ENCODE measurements at regions not wholly inside any gene's neighbourhood (a gene's known extent, or its start where the extent isn't known, plus 50 kb on each side); places are given as distances from the start of the nearest gene placed in this dataset.

- H4K20me1 ChIP-seq (ENCODE audit: insufficient read depth, low read length): no peaks in the 10 kb centered on the region
- no peaks in the 10 kb centered on the region for H3K27me3 ChIP-seq (ENCODE audit: insufficient read depth, low read length)
- no peak overlapping the region for H2AFZ ChIP-seq (ENCODE audit: low read length)
- H3K4me1 ChIP-seq (ENCODE audit: insufficient read depth, low read length, severe bottlenecking): no peaks in the 10 kb centered on the region
- H3K79me2 ChIP-seq (ENCODE audit: insufficient read depth, low read length): no peaks in the 10 kb centered on the region
- H3F3A ChIP-seq (ENCODE audit: insufficient read depth, low read length): no peaks in the 10 kb centered on the region
- H3K9ac ChIP-seq (ENCODE audit: low read length): no peak overlapping the region
- H3K4me2 ChIP-seq (ENCODE audit: low read length): no peak overlapping the region
- H3K4me3 ChIP-seq (ENCODE audit: low read depth, low read length, poor library complexity, severe bottlenecking): no peak overlapping the region
- no peaks in the 10 kb centered on the region for H3K36me3 ChIP-seq (ENCODE audit: insufficient read depth, low read length)
- no peaks in the 10 kb centered on the region for H3K9me2 ChIP-seq (ENCODE audit: low read depth, low read length)
- TF ChIP-seq CTCF (IDR thresholded peaks at IDR 0.05; ENCODE audit: low read length) (no peak), EZH2 (IDR thresholded peaks at IDR 0.05; ENCODE audit: borderline replicate concordance, low read length) (no peak)
- H3K27ac ChIP-seq (ENCODE audit: low read depth, low read length, poor library complexity, severe bottlenecking): no peak overlapping the region
- H3K9me3 ChIP-seq (ENCODE audit: low read length): no peaks in the 10 kb centered on the region
These were observed 108.4 kb upstream of the ZMIZ1 start for GRCh38 chr10:78960316-78960800.

- Histone ChIP-seq H3K79me2 (ENCODE audit: insufficient read depth, low read length) (no peaks in the 10 kb centered on the region), H3K36me3 (ENCODE audit: insufficient read depth, low read length) (no peaks in the 10 kb centered on the region), H3K9me2 (ENCODE audit: low read depth, low read length) (no peaks in the 10 kb centered on the region), H3K9ac (ENCODE audit: low read length) (no peak overlapping the region), H3K4me1 (ENCODE audit: insufficient read depth, low read length, severe bottlenecking) (no peaks in the 10 kb centered on the region), H3K4me2 (ENCODE audit: low read length) (no peak overlapping the region), H2AFZ (ENCODE audit: low read length) (no peak overlapping the region), H3K9me3 (ENCODE audit: low read length) (no peaks in the 10 kb centered on the region), H3K4me3 (ENCODE audit: low read depth, low read length, poor library complexity, severe bottlenecking) (no peak overlapping the region), H4K20me1 (ENCODE audit: insufficient read depth, low read length) (no peaks in the 10 kb centered on the region), H3F3A (ENCODE audit: insufficient read depth, low read length) (no peaks in the 10 kb centered on the region), H3K27ac (ENCODE audit: low read depth, low read length, poor library complexity, severe bottlenecking) (no peak overlapping the region), H3K27me3 (ENCODE audit: insufficient read depth, low read length) (no peaks in the 10 kb centered on the region)
- no peak for TF ChIP-seq CTCF (IDR thresholded peaks at IDR 0.05; ENCODE audit: low read length)
- TF ChIP-seq EZH2 (IDR thresholded peaks at IDR 0.05; ENCODE audit: borderline replicate concordance, low read length): no peak
These were observed 107.0 kb upstream of the ZMIZ1 start for GRCh38 chr10:78961760-78962159.

- no peak overlapping the region for H3K9ac ChIP-seq (ENCODE audit: low read length)
- H3K27ac ChIP-seq (ENCODE audit: low read depth, low read length, poor library complexity, severe bottlenecking): no peak overlapping the region
These were observed 105.4 kb upstream of the ZMIZ1 start for GRCh38 chr10:78963074-78964034.

More at GRCh38 chr10:78963074-78964034, 105.4 kb upstream of the ZMIZ1 start:
- H4K20me1 ChIP-seq (ENCODE audit: insufficient read depth, low read length): no peaks in the 10 kb centered on the region
- TF ChIP-seq EZH2 (IDR thresholded peaks at IDR 0.05; ENCODE audit: borderline replicate concordance, low read length) (no peak), CTCF (IDR thresholded peaks at IDR 0.05; ENCODE audit: low read length) (no peak)
- H2AFZ ChIP-seq (ENCODE audit: low read length): no peak overlapping the region
- H3K4me1 ChIP-seq (ENCODE audit: insufficient read depth, low read length, severe bottlenecking): no peaks in the 10 kb centered on the region
- no peak overlapping the region for H3K4me3 ChIP-seq (ENCODE audit: low read depth, low read length, poor library complexity, severe bottlenecking)
- H3F3A ChIP-seq (ENCODE audit: insufficient read depth, low read length): no peaks in the 10 kb centered on the region
- H3K4me2 ChIP-seq (ENCODE audit: low read length): no peak overlapping the region
- no peaks in the 10 kb centered on the region for H3K36me3 ChIP-seq (ENCODE audit: insufficient read depth, low read length)
- no peaks in the 10 kb centered on the region for H3K9me2 ChIP-seq (ENCODE audit: low read depth, low read length)
- no peaks in the 10 kb centered on the region for H3K79me2 ChIP-seq (ENCODE audit: insufficient read depth, low read length)
- H3K27me3 ChIP-seq (ENCODE audit: insufficient read depth, low read length): 0 out of 2 replicates have a peak, but pooled peaks cover 3% of the 10 kb centered on the region
- no peaks in the 10 kb centered on the region for H3K9me3 ChIP-seq (ENCODE audit: low read length)
